GM12878 (cell line): ENCODE measurements at regions not wholly inside any gene's neighbourhood (a gene's known extent, or its start where the extent isn't known, plus 50 kb on each side); places are given as distances from the start of the nearest gene placed in this dataset.

Source experiments
- ATF7 ChIP-seq: fragments of 450-650 bp; IDR thresholded peaks from 2 replicates; pipeline ENCODE4 v1.6.1; 2016; ENCODE audit warnings: low read depth, mild to moderate bottlenecking
- EP300 ChIP-seq, 2 experiments: fragments of 150-350 bp in 1 of 2; IDR thresholded peaks; 2 replicates each; pipeline ENCODE4 v1.6.1; 2011 to 2012; ENCODE audit warnings: low read depth in 2 of 2, low read length in 2 of 2, borderline replicate concordance in 1 of 2, improper control_type of control experiment in 1 of 2, inconsistent platforms in 1 of 2; ENCODE audit not compliant: control insufficient read depth in 1 of 2
- EZH2 ChIP-seq: IDR thresholded peaks from 2 replicates; pipeline ENCODE4 v1.6.1; 2012; ENCODE audit warnings: low read depth, mild to moderate bottlenecking, control low read depth, inconsistent platforms, low read length, borderline replicate concordance; ENCODE audit not compliant: control insufficient read depth
- NBN ChIP-seq: fragments of 450-650 bp; IDR thresholded peaks from 2 replicates; pipeline ENCODE4 v1.6.1; 2016
- NFIC ChIP-seq: IDR thresholded peaks from 2 replicates; pipeline ENCODE4 v1.6.1; 2012; ENCODE audit warnings: low read depth, mild to moderate bottlenecking, inconsistent platforms, low read length, moderate library complexity
- NR2C1 ChIP-seq: fragments of 450-650 bp; IDR thresholded peaks from 2 replicates; pipeline ENCODE4 v1.6.1; 2017; ENCODE audit warnings: antibody characterized with exemption, mild to moderate bottlenecking, moderate library complexity
- POLR2AphosphoS2 ChIP-seq: IDR thresholded peaks from 2 replicates; pipeline ENCODE4 v1.6.1; 2011; ENCODE audit warnings: low read depth, mild to moderate bottlenecking, low read length, improper control_type of control experiment, moderate library complexity
- SIN3A ChIP-seq: IDR thresholded peaks from 2 replicates; pipeline ENCODE4 v1.6.1; 2012; ENCODE audit warnings: low read depth, low read length, improper control_type of control experiment
- TAF1 ChIP-seq: IDR thresholded peaks from 2 replicates; pipeline ENCODE4 v1.6.1; 2011; ENCODE audit warnings: mild to moderate bottlenecking, low read depth, low read length, borderline replicate concordance
- ZNF384 ChIP-seq: IDR thresholded peaks from 2 replicates; pipeline ENCODE4 v1.6.1; 2012; ENCODE audit warnings: low read depth, mild to moderate bottlenecking, low read length, improper control_type of control experiment, borderline replicate concordance
- TF ChIP-seq, protein P1 (sequence below), 3 experiments: IDR thresholded peaks in 2 of 3; conservative IDR thresholded peaks in 1 of 3; 2 replicates each; pipeline ENCODE4 v1.5.1; 2011; ENCODE audit warnings: low read depth in 3 of 3, low read length in 3 of 3, mild to moderate bottlenecking in 3 of 3, control low read depth in 2 of 3, moderate library complexity in 2 of 3, inconsistent platforms in 1 of 3, mixed read lengths in 1 of 3; ENCODE audit not compliant: control insufficient read depth in 2 of 3, insufficient read depth in 1 of 3; ENCODE audit errors: extremely low read depth in 1 of 3
- TF ChIP-seq, protein P2 (sequence below): fragments of 450-650 bp; IDR thresholded peaks from 2 replicates; pipeline ENCODE4 v1.6.1; 2014; ENCODE audit warnings: mild to moderate bottlenecking
- TF ChIP-seq, protein P3 (sequence below): IDR thresholded peaks from 2 replicates; pipeline ENCODE4 v1.6.1; 2011; ENCODE audit warnings: mild to moderate bottlenecking, low read depth, low read length, moderate library complexity; ENCODE audit not compliant: insufficient replicate concordance

DNA sequence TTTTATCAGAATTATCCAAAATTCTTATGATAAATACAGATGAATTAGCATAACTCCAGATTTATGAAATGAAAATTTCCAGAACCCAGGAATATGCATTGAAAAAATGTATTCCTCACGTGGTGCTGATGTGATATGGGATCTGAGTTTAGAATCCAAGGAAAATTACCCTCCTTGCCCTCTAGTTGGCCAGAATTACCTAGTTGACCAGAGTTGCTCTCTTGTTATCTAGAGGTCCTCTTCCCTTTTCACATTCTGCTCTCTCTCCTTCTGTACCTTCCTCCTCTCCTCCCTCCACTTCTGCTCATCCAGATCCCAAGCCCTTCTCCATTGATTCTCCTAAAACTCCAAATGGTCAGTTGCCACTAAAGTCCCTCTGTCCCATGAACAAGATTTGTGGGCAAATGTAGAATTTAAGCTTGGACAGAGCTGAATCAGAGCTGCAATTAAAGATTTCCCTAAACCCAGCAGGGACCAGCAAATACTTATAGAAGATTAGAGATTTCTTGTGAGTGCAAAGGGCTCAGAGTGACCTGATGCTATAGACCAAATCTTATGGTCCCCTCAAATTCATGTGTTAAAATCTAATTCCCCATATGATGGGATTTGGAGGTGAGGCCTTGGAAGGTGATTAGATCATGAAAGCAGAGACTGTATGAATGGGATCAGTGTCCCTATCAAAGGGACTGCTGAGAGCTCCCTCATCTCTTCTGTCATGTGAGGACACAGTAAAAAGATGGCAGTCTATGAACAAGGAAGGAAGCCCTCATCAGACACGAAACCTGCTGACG, 103.2 kb upstream of the IGLL5 start:
- TF ChIP-seq, protein P1, sequence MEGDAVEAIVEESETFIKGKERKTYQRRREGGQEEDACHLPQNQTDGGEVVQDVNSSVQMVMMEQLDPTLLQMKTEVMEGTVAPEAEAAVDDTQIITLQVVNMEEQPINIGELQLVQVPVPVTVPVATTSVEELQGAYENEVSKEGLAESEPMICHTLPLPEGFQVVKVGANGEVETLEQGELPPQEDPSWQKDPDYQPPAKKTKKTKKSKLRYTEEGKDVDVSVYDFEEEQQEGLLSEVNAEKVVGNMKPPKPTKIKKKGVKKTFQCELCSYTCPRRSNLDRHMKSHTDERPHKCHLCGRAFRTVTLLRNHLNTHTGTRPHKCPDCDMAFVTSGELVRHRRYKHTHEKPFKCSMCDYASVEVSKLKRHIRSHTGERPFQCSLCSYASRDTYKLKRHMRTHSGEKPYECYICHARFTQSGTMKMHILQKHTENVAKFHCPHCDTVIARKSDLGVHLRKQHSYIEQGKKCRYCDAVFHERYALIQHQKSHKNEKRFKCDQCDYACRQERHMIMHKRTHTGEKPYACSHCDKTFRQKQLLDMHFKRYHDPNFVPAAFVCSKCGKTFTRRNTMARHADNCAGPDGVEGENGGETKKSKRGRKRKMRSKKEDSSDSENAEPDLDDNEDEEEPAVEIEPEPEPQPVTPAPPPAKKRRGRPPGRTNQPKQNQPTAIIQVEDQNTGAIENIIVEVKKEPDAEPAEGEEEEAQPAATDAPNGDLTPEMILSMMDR (IDR thresholded peaks at IDR 0.05 in 2 of 3, conservative IDR thresholded peaks at IDR 0.05 in 1 of 3; ENCODE audit: control insufficient read depth in 2 of 3, extremely low read depth in 1 of 3, insufficient read depth in 1 of 3, low read depth in 3 of 3, low read length in 3 of 3) = no peak
- no peak for TF ChIP-seq NR2C1
- no peak for TF ChIP-seq NBN
- TF ChIP-seq EP300 (IDR thresholded peaks at IDR 0.05; ENCODE audit: borderline replicate concordance in 1 of 2, control insufficient read depth in 1 of 2, low read depth in 2 of 2, low read length in 2 of 2) = no peak
- no peak for TF ChIP-seq ATF7
- no peak for TF ChIP-seq POLR2AphosphoS2
- no peak for TF ChIP-seq NFIC
- TF ChIP-seq, protein P2, sequence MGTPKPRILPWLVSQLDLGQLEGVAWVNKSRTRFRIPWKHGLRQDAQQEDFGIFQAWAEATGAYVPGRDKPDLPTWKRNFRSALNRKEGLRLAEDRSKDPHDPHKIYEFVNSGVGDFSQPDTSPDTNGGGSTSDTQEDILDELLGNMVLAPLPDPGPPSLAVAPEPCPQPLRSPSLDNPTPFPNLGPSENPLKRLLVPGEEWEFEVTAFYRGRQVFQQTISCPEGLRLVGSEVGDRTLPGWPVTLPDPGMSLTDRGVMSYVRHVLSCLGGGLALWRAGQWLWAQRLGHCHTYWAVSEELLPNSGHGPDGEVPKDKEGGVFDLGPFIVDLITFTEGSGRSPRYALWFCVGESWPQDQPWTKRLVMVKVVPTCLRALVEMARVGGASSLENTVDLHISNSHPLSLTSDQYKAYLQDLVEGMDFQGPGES = no peak
- TF ChIP-seq, protein P3, sequence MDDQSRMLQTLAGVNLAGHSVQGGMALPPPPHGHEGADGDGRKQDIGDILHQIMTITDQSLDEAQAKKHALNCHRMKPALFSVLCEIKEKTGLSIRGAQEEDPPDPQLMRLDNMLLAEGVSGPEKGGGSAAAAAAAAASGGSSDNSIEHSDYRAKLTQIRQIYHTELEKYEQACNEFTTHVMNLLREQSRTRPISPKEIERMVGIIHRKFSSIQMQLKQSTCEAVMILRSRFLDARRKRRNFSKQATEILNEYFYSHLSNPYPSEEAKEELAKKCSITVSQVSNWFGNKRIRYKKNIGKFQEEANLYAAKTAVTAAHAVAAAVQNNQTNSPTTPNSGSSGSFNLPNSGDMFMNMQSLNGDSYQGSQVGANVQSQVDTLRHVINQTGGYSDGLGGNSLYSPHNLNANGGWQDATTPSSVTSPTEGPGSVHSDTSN = no peak
- no peak for TF ChIP-seq ZNF384
- no peak for TF ChIP-seq SIN3A
- no peak for TF ChIP-seq EZH2
- TF ChIP-seq TAF1 = no peak
